ENCODE measurements at regions not wholly inside any gene's neighbourhood (a gene's known extent, or its start where the extent isn't known, plus 50 kb on each side); places are given as distances from the start of the nearest gene placed in this dataset.

DNA sequence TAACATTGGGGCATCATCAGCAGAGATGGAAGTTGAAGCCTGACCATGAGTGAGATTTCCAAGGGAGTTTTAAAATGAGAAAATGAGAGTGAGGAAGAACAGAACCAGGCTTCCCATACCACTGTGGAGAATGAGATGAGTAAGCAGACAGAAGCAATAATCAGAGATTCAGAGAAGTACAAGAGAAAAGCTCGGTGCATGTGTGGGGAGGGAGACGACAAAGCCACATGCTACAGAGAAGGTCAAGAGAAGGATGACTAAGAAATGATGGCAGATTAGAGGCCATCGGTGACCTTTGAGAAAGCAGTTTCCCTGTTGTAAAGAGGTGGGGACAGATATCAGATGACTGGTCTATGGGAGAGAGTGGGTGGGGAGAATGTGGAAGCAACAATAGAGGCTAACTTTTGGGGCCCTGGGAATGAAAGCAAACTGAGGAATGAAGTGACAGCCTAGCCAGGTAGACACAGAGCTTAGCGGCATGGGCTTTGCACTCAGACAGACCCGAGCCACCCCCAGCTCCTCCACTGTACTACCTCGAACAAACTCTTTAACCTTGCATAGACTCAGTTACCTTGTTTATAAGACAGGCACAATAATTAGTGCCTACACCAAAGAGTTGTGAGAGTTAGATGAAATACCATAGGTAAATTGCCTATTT lies 207.7 kb downstream of the PIK3R1 start (continued):
- TF ChIP-seq TFE3 (CRISPR knock-in tag; IDR thresholded peaks at IDR 0.05) = no peak
- no peak for TF ChIP-seq ZC3H4 (CRISPR knock-in tag; IDR thresholded peaks at IDR 0.05; ENCODE audit: borderline replicate concordance)
- no peak for TF ChIP-seq MCM7 (IDR thresholded peaks at IDR 0.05)
- TF ChIP-seq HMG20A (CRISPR knock-in tag; conservative IDR thresholded peaks at IDR 0.05) = no peak
- TF ChIP-seq FOXK1 (CRISPR knock-in tag; IDR thresholded peaks at IDR 0.05; ENCODE audit: borderline replicate concordance) = no peak
- peak; percentile 69 for TF ChIP-seq PTTG1 (tag; IDR thresholded peaks at IDR 0.05; ENCODE audit: low read depth)
- TF ChIP-seq, protein P1, sequence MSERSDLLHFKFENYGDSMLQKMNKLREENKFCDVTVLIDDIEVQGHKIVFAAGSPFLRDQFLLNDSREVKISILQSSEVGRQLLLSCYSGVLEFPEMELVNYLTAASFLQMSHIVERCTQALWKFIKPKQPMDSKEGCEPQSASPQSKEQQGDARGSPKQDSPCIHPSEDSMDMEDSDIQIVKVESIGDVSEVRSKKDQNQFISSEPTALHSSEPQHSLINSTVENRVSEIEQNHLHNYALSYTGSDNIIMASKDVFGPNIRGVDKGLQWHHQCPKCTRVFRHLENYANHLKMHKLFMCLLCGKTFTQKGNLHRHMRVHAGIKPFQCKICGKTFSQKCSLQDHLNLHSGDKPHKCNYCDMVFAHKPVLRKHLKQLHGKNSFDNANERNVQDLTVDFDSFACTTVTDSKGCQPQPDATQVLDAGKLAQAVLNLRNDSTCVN (CRISPR knock-in tag; IDR thresholded peaks at IDR 0.05) = no peak
- peak; percentile 90 for TF ChIP-seq MEF2D (tag; conservative IDR thresholded peaks at IDR 0.05; ENCODE audit: low read depth)
- TF ChIP-seq, protein P2, sequence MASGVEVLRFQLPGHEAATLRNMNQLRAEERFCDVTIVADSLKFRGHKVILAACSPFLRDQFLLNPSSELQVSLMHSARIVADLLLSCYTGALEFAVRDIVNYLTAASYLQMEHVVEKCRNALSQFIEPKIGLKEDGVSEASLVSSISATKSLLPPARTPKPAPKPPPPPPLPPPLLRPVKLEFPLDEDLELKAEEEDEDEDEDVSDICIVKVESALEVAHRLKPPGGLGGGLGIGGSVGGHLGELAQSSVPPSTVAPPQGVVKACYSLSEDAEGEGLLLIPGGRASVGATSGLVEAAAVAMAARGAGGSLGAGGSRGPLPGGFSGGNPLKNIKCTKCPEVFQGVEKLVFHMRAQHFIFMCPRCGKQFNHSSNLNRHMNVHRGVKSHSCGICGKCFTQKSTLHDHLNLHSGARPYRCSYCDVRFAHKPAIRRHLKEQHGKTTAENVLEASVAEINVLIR (CRISPR knock-in tag; IDR thresholded peaks at IDR 0.05) = peak; percentile 61; the same call in 1 of the 2 replicates
- no peak for TF ChIP-seq E2F8 (IDR thresholded peaks at IDR 0.05; ENCODE audit: low read depth, partially characterized antibody)
- no peak for TF ChIP-seq ZNF124 (CRISPR knock-in tag; IDR thresholded peaks at IDR 0.05)
- TF ChIP-seq U2AF1 (optimal IDR thresholded peaks at IDR 0.05; ENCODE audit: low read depth, low read length) = no peak
- no peak for TF ChIP-seq JUNB (CRISPR knock-in tag; conservative IDR thresholded peaks at IDR 0.05)
- peak; percentile 61 for TF ChIP-seq MTA2 (IDR thresholded peaks at IDR 0.05; ENCODE audit: low read depth)
- no peak for TF ChIP-seq EZH2 (IDR thresholded peaks at IDR 0.05; ENCODE audit: borderline replicate concordance, low read depth, low read length)
- TF ChIP-seq, protein P3, sequence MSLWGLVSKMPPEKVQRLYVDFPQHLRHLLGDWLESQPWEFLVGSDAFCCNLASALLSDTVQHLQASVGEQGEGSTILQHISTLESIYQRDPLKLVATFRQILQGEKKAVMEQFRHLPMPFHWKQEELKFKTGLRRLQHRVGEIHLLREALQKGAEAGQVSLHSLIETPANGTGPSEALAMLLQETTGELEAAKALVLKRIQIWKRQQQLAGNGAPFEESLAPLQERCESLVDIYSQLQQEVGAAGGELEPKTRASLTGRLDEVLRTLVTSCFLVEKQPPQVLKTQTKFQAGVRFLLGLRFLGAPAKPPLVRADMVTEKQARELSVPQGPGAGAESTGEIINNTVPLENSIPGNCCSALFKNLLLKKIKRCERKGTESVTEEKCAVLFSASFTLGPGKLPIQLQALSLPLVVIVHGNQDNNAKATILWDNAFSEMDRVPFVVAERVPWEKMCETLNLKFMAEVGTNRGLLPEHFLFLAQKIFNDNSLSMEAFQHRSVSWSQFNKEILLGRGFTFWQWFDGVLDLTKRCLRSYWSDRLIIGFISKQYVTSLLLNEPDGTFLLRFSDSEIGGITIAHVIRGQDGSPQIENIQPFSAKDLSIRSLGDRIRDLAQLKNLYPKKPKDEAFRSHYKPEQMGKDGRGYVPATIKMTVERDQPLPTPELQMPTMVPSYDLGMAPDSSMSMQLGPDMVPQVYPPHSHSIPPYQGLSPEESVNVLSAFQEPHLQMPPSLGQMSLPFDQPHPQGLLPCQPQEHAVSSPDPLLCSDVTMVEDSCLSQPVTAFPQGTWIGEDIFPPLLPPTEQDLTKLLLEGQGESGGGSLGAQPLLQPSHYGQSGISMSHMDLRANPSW (CRISPR knock-in tag; IDR thresholded peaks at IDR 0.05) = no peak
- TF ChIP-seq HNRNPL (IDR thresholded peaks at IDR 0.05; ENCODE audit: low read depth, low read length) = no peak
- TF ChIP-seq NR4A1 (CRISPR knock-in tag; IDR thresholded peaks at IDR 0.05) = no peak
- peak; percentile 93 for TF ChIP-seq NR4A1 (tag; IDR thresholded peaks at IDR 0.05)
- TF ChIP-seq XRCC4 (IDR thresholded peaks at IDR 0.05; ENCODE audit: extremely low read depth, insufficient read depth, insufficient read length) = no peak

Measured in K562 (cell line).